HG03439 (cell line): ENCODE measurements at regions not wholly inside any gene's neighbourhood (a gene's known extent, or its start where the extent isn't known, plus 50 kb on each side); places are given as distances from the start of the nearest gene placed in this dataset.

Experiments
- ATAC-seq: cut with Tn5 transposase; IDR thresholded peaks from one replicate; pipeline ENCODE4 v1.9.1; 2021; ENCODE audit warnings: mild to moderate bottlenecking, moderate library complexity; ENCODE audit not compliant: unreplicated experiment

DNA sequence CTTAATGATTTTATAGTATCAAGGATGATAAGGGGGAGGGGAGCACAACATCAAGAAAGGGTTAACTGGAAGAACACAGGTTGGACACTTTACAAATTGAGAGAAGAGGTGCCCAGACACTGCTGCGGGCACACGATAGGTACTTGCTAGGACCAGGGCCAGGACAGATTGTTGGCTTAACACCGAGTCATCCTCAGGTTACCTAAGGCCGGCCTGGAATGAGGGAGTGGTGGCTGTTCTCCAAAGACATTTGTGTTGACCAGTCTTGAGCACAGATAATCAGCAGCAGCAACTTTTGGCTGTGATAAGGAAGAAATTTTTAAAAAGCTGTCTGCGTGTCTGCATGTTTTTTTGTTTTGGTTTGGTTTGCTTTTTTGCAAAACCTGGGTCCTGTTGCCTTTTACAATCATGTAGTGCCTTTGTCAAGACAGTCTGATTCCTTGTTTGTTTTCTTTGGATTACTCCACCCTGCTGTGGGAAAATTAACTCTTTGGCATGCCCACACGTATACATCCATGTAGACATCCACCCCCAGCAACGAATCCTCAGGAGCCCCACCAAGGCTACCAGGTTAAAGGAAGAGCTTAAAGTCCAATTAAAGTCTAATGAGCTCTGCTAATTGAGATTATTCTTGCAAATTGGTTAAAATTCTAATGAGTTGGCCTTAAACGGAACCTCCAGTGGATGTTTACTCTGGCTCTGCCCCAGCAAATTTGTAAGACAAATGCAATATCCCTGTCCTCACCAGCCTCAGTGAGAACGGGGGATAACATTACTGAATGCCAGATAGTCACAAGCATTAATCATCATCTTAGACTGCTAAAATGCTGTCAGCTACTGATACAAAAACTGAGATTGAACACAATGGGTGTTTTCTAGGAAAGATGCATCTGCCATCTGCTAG is 382.3 kb downstream of the ACTL7B start:
- no peak for ATAC-seq

DNA sequence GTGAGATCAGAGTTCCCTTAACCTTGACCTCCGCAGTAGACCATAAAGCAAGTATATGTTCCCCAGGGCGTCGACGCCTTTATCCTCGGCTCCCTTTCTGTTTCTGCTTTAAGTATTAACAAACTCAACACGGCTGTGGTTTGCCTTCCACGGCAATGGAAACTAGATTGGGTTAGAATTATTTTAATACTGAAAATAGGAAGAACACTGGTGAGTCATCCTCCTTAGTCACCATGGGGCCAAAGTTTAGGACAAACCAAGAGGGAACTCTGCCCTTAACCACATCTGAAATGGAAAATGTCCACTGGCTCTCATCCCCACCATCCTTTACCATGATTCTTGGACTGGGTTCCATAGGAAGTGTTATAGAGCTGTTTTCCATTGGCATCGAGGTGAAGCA is 386.1 kb downstream of the ACTL7B start:
- ATAC-seq = no peak

DNA sequence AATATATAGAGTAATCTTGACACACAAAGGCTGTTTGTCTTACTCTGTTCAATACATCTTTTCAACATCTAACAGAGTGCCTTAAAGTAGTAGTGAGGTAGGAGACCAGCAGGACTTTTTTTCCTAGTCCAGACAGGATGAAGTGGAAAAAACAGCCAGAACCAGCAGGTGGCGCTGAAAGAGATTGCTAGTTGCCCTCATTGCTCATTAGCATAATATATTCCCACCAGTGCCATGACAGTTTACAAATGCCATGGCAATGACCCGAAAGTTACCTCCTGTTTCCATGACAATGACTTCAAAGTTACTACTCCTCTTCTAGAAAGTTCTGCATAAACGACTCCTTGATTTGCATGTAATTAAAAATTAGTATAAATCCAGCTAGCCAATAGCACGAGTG is 387.4 kb downstream of the ACTL7B start:
- ATAC-seq = peak; percentile 66

DNA sequence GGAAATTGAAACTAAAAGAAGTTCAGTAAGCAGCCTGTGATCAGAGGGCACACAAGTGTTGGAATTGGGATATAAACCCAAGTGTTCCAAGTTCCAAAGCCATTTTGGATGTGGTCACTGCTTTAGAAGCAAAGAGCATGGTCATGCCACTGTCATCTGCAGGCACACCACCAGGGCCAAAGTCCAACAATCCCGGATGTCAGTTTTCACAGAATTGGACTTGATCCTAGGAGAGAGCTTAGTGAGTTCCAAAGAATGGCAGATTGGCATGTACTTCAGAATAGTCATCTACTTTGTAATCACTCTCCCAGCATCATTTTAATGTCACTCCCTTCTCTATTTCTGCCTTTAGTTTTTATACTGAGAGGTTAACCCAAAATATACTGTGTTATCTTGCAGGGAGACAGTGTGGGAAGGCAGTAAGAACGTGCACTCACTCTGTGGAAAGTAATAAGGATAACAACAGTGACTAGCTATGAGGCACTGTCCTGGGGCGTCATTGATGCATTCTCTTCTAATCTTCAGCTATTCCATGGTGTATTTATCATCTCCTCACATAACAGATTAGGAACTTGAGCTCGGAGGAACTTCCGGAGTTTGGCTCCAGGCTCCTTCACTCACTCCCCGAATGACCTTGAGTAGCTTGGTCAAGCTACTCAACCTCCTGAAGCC is 388.0 kb downstream of the ACTL7B start:
- no peak for ATAC-seq

DNA sequence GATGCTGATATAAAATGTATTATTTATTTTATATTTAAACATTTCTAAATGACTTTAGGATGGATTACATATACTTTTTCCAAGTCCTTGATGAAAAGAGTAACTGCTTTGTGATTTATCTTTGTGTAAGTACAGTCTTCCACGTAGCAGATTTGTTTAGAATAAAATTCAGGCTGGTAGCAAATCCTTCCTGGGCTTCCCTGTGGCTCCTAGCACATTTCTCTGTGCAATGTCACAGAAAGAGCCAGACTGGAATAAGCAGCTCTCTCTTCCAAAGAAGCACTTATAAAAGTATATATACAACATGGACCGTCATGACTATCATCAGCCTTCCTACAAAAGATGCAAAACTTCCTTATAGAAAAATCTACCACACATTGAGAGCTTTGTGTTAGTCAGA is 388.6 kb downstream of the ACTL7B start:
- ATAC-seq = no peak

DNA sequence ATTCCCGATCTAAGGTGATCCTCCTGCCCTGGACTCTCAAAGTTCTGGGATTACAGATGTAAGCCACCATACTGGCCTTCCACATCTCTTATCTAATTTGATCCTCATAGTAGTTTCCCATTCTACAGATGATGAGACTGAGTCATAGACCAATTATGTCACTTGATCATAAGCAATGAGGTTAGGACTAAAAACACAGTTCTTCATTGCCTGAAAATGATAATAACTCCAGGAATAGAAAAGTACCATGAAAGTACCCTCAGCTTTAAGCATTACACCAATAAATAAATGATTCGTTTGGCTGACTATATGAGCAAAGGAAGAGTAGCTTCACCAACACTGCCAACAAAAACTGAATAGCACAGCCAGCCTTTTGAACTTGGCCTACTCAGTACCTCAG is 389.5 kb downstream of the ACTL7B start:
- no peak for ATAC-seq

DNA sequence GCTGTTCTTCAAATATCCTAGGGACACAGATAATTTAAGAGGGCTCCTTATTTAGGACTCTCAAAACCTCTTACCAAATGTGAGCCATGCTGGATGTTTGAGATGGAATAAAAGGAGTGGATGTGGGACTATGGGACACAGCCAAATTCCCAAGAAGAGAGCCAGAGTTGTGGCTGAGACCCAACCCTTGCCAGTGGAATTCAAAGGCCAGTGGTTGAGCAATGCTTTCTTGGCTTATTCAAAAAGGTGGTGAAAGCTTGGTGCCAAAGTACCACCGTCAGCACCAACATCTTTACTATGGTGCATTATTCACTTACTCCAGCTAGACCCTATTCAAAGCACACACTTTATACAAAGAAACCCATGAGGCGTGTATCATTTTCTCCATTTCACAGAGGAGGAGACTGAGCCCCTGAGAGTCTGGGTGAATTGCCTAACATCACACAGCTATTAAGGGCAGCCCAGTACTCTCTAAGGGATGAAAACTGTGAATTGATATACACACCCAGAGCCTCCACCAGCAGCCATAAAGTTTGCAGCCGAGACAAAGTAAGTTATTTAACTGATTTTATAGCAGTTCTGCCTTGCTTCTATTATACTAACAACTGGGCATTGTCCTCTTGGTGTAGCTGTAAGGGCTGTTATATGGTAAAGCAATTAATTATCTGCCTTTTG is 391.7 kb downstream of the ACTL7B start:
- ATAC-seq = no peak

DNA sequence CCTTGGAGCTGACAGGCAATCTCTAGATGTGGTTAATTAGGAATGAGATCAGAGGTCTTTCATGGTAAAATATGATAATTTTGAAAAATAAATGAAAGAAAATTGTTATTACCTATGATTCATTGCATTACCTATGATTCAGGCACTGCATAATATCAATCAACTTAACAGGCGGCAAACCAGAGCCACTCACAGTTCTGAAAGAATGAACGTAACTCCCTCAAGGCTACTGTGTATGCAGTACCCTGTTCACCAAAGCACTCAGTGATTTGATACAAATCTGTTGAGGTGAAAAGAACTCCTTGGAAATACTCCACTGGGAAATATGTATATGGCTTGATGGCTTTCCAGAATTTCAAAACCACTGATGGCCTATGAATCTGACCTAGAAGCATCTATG is 398.9 kb downstream of the ACTL7B start:
- no peak for ATAC-seq

DNA sequence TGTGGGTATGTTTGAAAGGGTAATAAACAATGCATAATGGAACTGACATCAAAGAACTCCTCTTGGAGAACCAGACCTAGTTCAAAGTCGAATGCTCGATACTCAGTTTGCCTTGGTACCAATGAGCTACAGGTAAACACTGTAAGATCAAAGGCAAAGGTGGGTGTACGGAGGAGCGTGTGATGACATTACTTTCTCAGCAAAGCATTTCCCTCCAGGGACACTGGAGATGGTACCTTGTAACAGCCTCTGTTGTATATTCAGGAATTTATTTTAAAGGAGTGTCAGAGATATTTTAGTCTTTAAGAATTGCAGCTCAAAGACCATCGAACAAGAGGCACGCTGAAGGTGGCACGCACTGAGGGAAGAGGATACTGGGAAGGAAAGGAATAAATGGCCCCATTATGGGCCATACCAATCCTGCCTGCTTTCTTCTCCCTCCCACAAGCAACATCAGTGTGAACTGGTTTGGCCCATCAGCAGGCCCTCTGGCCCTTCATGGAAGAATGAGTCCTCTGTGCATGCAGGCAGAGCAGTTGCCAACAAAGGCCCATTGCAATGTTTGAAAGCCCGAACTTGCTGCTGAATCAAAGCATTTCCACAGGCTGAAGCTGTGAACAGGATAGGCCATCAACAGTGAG is 410.2 kb downstream of the ACTL7B start:
- ATAC-seq = no peak

DNA sequence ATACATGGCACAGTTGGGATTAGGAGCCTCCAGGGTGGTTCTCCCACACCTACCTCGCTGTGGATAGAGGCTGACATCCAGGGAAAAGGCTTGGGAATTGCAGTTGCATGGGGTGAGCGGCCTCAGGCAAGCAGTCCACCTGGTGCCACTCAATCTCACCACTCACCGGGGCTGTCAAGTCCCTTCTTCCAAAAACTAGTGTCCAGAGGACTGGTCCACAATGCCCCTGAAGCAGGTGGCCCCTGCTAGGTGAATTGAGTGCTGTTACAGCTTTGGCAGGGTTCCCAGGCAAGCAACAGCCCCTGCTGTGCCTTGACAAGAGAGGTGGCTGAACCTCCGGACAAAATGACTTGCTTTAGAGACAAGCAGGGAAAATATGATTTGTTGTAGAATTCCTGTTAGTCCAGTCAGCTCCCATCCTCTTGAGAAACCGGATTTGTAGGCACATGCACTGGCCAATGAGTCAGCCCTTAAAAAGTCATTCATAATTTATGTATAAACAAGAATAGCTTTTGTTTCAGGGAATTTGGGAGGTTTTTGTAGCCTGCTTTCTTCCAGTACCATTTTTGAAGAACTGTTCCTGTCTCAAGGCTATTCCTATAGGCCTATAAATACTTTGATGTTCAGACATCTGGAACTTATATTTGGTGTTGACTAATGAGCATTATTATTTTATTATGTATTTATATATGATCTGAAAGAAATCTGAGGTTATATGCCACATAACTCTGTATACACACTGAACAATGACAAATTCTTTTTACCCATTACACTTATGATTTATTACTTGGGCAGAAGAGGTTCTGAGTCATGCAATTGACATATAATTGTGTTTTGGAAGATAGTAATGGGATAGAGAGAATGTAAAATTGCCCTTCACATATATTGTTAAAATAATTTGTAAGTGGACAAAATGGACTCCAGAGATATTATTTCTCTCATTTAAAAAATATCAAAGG is 411.1 kb downstream of the ACTL7B start:
- ATAC-seq = no peak

DNA sequence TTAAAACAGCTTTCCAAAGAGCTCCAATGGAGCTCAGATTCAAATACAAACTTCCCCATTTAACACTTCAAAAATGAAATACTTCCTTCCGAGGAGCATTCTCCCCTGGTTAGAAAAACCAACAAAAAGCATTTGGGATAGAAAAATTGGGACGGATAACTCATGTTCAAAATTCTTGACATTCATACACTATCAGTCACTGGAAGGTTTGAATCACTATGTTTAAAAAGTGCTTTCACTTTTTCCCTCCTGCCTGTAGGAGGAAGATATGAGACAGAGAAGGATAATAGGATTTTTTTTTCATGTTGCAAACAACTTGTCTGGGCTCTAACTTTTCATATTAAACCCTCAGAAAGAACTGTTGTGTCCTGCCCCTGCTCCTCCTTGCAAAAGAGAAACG is 412.0 kb downstream of the ACTL7B start:
- no peak for ATAC-seq

DNA sequence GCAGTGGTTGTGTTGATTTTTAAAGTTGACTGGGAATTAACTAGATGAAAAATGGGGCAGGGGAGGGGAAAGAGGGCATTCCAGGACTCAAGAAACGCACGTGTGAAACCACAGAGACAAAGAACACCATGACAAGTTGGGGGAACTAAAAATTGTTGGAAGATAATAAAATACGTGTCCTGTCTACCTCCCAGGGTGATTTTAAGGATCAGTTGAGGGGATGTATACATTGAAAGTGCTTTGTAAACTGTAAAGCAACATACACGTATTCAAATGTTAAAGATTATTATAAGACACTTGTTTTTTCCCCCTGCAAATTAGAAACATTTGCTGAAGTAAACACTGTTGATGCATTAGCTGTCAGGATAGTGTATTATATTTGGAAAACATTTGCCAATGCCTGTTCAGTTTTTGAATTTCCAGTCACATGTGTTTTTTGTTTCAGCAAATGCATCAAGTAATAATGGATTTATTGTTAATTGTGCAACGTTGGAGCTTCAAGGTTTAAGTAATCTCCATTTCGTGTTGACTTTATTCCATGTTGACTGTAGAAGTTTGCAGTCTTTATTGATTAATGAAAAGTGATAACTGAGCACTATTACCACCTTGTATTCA is 412.7 kb downstream of the ACTL7B start:
- no peak for ATAC-seq

DNA sequence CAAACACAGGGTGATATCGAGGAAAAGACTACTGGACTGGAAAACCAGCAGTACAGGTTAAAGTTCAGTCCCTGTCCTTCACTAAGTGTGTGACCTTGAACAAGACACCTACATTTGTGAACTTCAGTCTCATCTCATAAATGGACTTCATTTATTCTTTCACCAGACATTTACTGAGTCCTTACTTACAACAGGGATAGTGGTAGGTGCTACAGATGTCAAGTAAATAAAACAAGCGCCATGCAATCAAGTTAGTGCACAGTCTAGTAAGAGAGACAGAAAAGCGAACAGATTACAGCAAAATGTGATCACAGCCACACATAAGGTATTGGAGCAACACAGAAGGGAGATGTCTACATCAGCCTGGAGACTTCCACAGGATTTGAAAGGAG is 413.2 kb downstream of the ACTL7B start:
- ATAC-seq = no peak

DNA sequence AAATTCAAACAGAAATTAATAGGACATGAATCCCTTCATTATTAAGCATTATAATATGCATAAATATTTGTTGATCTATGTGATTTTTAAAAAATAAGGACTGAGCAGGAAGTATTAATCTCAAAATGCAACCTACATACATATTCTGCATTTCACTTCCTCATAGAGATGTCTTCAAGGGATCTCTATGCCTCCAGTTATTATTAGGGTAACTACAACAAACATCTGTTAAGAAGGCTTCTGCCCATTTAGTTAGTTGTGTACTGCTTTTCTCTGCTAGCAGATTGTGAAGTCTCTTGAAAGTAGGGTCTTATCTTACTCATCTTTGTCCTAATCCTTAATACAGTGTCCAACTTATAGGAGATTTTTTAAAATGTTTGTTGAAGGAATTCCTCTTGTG is 414.1 kb downstream of the ACTL7B start:
- ATAC-seq = no peak

DNA sequence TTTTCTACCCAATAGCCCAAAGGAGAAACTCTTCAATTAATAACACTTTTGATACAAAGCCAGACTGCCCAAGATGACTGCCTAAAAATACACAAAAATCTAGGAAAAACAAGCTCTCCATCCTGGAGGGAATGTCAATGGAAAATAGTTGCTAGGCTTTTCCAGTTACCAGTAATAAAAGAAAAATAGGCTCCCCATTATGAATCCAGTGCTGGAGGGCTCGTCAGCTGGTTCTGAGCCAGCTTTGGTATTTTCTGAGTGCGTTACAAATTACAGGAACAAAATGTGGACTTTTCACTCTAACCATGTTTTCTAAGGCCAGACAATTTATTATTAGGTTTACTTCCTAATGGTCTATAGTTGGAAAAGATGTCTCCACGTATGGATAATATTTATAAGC is 414.5 kb downstream of the ACTL7B start:
- no peak for ATAC-seq

DNA sequence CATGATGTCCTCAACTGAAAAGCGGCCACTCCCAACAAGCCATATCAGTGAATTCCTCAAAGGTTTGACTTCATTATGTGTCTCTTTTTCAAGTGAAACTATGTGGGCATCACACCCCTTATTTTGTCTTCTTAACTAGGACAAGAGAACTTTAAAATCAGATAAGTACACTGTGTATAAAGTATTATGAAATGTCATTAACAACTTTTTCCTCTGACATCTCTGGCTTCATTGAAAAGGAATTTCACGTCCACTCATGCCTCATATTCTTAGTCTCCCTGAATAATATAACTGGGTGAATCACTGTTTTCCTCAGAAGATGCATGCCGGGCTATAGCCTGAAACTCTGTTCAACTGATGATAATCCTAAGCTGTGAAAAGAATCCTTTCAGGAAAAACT is 415.8 kb downstream of the ACTL7B start:
- no peak for ATAC-seq

DNA sequence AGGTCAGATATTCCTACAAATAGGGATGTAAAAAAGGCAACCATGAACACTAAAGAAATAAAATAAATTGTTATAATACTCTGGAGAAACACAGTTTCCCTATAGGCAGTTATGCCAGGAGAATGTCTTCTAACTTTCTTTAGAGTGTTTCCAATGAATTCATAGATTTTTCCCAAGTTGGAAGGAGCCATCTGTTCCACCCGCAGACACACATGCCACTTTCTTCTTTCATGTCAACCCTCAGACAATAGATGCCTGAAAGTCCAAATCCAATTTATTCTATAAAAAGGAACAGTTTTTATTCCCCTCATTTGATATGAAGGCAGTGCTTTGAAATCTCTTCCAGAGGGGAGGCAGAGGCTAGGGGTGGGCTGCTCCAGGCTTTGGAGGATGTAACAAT is 418.1 kb downstream of the ACTL7B start:
- no peak for ATAC-seq

DNA sequence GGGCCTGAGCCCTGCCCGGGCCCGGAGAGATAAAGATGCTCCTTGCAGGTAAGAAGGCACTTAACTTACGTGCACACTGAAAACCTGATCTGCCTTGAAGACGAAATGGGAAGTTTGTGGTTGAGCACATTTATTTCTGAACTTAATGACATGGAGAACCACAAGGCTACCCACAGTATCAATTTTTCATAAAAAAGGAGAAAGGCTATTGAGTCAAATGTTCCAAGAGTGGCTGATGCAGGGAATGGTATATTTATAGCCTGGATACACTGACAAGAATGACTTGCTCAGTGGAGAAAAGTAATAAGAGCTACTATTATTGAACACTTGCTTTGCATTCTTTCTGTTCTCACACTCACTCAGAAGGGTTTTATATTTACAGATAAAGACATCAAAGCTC is 419.3 kb downstream of the ACTL7B start:
- no peak for ATAC-seq

DNA sequence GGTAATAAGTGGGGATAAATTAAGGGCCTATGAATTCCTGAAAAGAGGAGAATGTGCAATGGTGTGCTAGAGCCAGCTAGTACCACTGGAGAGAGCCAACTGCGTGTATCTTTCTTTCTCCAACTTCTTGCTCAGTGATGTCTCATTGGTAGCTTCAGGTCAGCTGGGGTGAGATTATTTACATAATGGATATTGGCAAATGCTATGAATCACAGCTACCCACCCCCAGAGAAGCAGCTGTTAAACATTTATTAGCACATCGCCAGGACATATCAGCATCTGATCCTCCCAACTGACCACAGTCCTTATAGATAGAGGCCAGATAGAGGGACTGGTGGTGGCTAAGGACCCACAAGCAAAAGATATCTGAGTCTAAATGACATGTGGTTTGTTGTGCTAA is 421.3 kb downstream of the ACTL7B start:
- ATAC-seq = no peak

DNA sequence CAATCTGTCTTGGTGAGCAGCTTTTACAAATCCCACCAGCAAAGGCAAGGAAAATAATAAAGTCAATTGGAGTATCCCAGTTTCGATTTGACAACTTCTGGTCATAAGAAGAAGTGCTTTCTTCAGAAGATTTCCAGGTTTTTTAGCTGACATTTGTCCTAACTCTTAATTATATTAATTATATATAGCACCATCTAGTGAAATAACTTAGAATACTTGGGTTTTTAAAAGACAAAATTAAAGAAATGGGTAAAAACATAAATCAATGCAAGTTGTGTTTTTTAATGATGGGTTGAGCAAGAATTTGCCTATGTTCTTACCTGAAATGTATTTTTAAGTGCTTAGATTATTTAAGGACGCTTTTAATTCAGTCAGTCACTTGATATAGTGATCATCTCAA is 421.8 kb downstream of the ACTL7B start:
- no peak for ATAC-seq
